Caco-2 (cell line): ENCODE measurements at regions not wholly inside any gene's neighbourhood (a gene's known extent, or its start where the extent isn't known, plus 50 kb on each side); places are given as distances from the start of the nearest gene placed in this dataset.

Experiments
- BruUV-seq: library from RNA; stranded (reverse); fragments of 400-500 nt; replicated peaks from 2 replicates; lab custom pipeline; 2021; lab: Mats Ljungman, UMichigan
- CTCF ChIA-PET: fragments of 300-600 bp; sonication (Branson Sonifier 250); formaldehyde crosslinking; loops from one replicate; lab custom pipeline; 2022; ENCODE audit warnings: antibody characterized with exemption; lab: Charles Lee
- POLR2A ChIA-PET: fragments of 300-600 bp; sonication (Branson Sonifier 250); formaldehyde crosslinking; loops from one replicate; lab custom pipeline; 2022; ENCODE audit warnings: antibody characterized with exemption; lab: Charles Lee
- DNase-seq, 2 experiments: peaks; one replicate each; pipeline versions ENCODE4 v3.0.0 to v3.0.0-alpha.2; 2020 to 2022
- H3K27me3 ChIP-seq: replicated peaks from 2 replicates; pipeline ENCODE4 v1.6.0; 2011; ENCODE audit warnings: low read length; ENCODE audit not compliant: control insufficient read depth, insufficient read depth
- H3K36me3 ChIP-seq: 2 replicates; pipeline ENCODE4 v1.5.1; 2011; ENCODE audit warnings: low read length; ENCODE audit not compliant: control insufficient read depth, insufficient read depth
- H3K4me1 ChIP-seq: fragments of 250-450 bp; sonication (Bioruptor Pico); 2 replicates; pipeline ENCODE4 v1.5.1; 2020; ENCODE audit warnings: mild to moderate bottlenecking
- H3K4me3 ChIP-seq: 2 replicates; pipeline ENCODE4 v1.5.1; 2011; ENCODE audit warnings: low read depth, mild to moderate bottlenecking, control low read depth, low read length
- H3K9me3 ChIP-seq: fragments of 250-450 bp; sonication (Bioruptor Pico); 2 replicates; pipeline ENCODE4 v1.5.1; 2020; ENCODE audit warnings: mild to moderate bottlenecking, moderate library complexity
- H3K27ac Mint-ChIP-seq: one replicate; pipeline ENCODE4 v1.8.0; 2022; ENCODE audit warnings: mixed read lengths; ENCODE audit not compliant: unreplicated experiment
- H3K27me3 Mint-ChIP-seq: one replicate; pipeline ENCODE4 v1.8.0; 2022; ENCODE audit warnings: mixed read lengths; ENCODE audit not compliant: insufficient read depth, unreplicated experiment
- H3K36me3 Mint-ChIP-seq: one replicate; pipeline ENCODE4 v1.8.0; 2022; ENCODE audit warnings: mild to moderate bottlenecking, mixed read lengths; ENCODE audit not compliant: insufficient read depth, unreplicated experiment
- H3K4me1 Mint-ChIP-seq: one replicate; pipeline ENCODE4 v1.8.0; 2022; ENCODE audit warnings: low read depth, mixed read lengths; ENCODE audit not compliant: unreplicated experiment
- H3K4me3 Mint-ChIP-seq: one replicate; pipeline ENCODE4 v1.8.0; 2022; ENCODE audit warnings: mild to moderate bottlenecking, moderate library complexity, mixed read lengths; ENCODE audit not compliant: unreplicated experiment
- H3K9me3 Mint-ChIP-seq: one replicate; pipeline ENCODE4 v1.8.0; 2022; ENCODE audit warnings: mixed read lengths; ENCODE audit not compliant: unreplicated experiment
- intact Hi-C: fragments of 100-400 bp; cut with micrococcal nuclease; formaldehyde crosslinking; loops from one replicate; pipeline ENCODE4 v1.10.0; 2022; ENCODE audit not compliant: unreplicated experiment
- TF ChIP-seq, protein P1 (sequence below), 2 experiments: fragments of 200-600 bp in 1 of 2; IDR thresholded peaks; 1 replicate in 1 of 2; 2 replicates in 1 of 2; pipeline versions ENCODE4 v1.5.1 to v1.8.0; 2011 to 2022; ENCODE audit warnings: antibody characterized with exemption in 1 of 2, control low read depth in 1 of 2, inconsistent platforms in 1 of 2, low read depth in 1 of 2, low read length in 1 of 2, mild to moderate bottlenecking in 1 of 2, moderate library complexity in 1 of 2; ENCODE audit not compliant: insufficient read depth in 1 of 2, severe bottlenecking in 1 of 2, unreplicated experiment in 1 of 2

DNA sequence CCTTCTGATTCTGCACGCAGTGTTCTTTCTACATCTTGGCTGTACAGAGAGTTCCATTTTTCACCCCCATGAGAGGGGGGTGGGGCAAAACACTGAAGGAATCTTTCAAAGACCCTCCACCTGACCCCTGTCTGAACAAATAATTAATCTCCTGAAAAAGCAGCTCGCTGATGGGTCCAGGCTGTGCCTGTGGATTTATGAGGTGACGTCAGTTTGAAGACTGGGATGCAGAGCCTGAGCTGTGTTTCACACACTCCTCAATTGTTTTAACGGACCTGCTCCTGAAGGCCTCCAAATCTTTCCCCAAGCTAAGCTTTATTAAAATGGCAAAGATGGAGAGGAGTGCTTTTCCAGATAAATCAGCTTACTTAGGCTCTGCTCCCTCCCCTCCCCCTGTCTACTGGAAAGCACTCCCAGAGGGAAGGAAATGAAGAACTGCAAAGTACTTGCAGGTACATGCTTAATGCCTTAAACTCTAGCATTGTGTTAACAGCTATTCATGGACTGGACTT lies 390.2 kb upstream of the TNP1 start:
- BruUV-seq, result no TSS peak
- H3K4me1 ChIP-seq, result no peaks in the 10 kb centered on the region
- CTCF ChIA-PET, result no interaction called here
- POLR2A ChIA-PET, result no interaction called here
- intact Hi-C loops, result no loop called here
- no peaks in the 10 kb centered on the region for H3K36me3 ChIP-seq
- H3K4me3 Mint-ChIP-seq, result no peak overlapping the region
- H3K27me3 Mint-ChIP-seq, result peaks cover 5% of the 10 kb centered on the region
- H3K4me3 ChIP-seq, result no peak overlapping the region
- no peaks in the 10 kb centered on the region for H3K36me3 Mint-ChIP-seq
- no peaks in the 10 kb centered on the region for H3K9me3 Mint-ChIP-seq
- no peaks in the 10 kb centered on the region for H3K9me3 ChIP-seq
- H3K4me1 Mint-ChIP-seq, result no peaks in the 10 kb centered on the region
- TF ChIP-seq, protein P1, sequence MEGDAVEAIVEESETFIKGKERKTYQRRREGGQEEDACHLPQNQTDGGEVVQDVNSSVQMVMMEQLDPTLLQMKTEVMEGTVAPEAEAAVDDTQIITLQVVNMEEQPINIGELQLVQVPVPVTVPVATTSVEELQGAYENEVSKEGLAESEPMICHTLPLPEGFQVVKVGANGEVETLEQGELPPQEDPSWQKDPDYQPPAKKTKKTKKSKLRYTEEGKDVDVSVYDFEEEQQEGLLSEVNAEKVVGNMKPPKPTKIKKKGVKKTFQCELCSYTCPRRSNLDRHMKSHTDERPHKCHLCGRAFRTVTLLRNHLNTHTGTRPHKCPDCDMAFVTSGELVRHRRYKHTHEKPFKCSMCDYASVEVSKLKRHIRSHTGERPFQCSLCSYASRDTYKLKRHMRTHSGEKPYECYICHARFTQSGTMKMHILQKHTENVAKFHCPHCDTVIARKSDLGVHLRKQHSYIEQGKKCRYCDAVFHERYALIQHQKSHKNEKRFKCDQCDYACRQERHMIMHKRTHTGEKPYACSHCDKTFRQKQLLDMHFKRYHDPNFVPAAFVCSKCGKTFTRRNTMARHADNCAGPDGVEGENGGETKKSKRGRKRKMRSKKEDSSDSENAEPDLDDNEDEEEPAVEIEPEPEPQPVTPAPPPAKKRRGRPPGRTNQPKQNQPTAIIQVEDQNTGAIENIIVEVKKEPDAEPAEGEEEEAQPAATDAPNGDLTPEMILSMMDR (IDR thresholded peaks at IDR 0.05; ENCODE audit: insufficient read depth in 1 of 2, low read depth in 1 of 2, low read length in 1 of 2, severe bottlenecking in 1 of 2, unreplicated experiment in 1 of 2), result no peak
- no peak for DNase-seq
- H3K27me3 ChIP-seq, result no peaks in the 10 kb centered on the region
- H3K27ac Mint-ChIP-seq, result no peak overlapping the region

DNA sequence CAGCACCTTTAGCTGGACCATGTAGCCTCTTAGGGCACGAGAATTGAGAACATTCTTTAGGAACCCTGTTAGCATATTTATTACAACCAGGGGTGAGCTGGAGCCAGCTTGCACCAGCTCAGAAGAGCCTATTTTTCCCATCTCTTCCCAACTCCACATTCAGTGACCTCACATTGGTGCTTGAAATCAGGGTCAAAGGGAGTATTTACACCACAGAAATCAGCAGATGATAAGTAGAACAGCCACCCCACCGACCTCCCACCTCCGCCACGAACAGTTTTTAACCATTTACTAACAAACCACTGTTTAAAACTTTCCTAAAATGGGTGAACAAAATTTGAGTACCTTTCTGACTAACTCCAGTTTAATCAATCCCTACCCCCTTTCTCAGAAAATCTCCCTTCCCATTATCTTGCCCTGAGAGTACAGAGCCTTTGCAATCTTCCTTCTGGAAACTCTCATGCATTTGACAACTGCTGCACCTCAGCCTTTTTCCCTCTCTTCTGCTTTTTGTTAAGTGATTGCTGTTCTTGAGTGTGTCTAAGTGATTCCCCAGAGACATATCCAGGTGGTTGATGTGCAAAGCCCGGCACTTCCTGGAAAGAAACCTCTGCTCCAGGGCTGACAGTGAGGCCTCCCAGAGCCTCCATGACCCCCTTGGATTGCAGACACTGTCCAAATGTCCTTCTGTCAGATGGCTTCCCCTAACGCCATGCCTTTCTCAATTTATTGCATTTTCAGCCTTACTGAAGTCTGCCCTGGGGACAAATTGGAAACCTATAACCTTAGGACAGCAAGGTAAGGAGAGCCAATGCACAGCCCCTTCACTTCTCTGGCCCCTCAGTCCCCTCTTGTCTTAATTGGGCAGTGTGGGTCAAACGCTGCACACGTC lies 389.5 kb upstream of the TNP1 start:
- no peak overlapping the region for H3K4me3 ChIP-seq
- Mint-ChIP-seq H3K27ac (no peak overlapping the region), H3K4me1 (no peaks in the 10 kb centered on the region), H3K4me3 (no peak overlapping the region), H3K27me3 (peaks cover 5% of the 10 kb centered on the region), H3K36me3 (no peaks in the 10 kb centered on the region), H3K9me3 (no peaks in the 10 kb centered on the region)
- no peaks in the 10 kb centered on the region for H3K27me3 ChIP-seq
- no peaks in the 10 kb centered on the region for H3K36me3 ChIP-seq
- TF ChIP-seq, protein P1 (IDR thresholded peaks at IDR 0.05; ENCODE audit: insufficient read depth in 1 of 2, low read depth in 1 of 2, low read length in 1 of 2, severe bottlenecking in 1 of 2, unreplicated experiment in 1 of 2), result no peak
- no TSS peak for BruUV-seq
- intact Hi-C loops, result no loop called here
- H3K4me1 ChIP-seq, result no peaks in the 10 kb centered on the region
- POLR2A ChIA-PET, result no interaction called here
- DNase-seq, result no peak
- CTCF ChIA-PET, result no interaction called here
- H3K9me3 ChIP-seq, result no peaks in the 10 kb centered on the region

DNA sequence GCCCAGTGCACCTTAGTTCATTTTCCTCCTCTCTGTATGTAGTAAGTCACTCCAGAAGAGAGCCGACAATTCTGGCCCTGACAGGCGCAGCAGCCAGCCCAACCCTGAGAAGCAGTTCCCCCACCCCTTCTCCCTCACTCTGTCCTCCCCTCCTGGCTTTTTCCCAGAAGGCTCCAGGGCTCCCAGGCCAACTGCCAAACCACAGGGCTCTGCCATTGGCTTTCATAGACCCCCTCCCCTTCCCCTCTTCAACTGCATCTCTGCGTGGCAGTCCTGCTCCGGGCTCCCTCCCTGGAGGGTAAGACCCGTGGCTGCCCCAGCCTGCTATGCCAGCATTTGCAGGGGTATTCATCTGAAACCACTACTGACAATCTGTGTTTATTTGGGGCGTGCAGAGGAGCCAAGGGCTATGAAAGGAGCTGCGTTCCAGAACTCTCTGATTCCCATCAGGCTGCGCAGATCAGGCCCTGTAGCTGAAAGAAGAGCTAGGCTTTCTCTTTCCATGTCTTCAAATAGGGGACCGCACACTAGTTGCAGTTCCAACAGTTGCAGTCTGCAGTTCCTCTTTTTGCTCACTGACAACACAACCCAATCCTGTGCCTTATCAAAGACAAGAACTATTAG lies 388.6 kb upstream of the TNP1 start:
- no peak for DNase-seq
- Mint-ChIP-seq H3K27me3 (peaks cover 6% of the 10 kb centered on the region), H3K4me1 (no peaks in the 10 kb centered on the region), H3K9me3 (no peaks in the 10 kb centered on the region), H3K36me3 (no peaks in the 10 kb centered on the region), H3K27ac (no peak overlapping the region), H3K4me3 (no peak overlapping the region)
- H3K4me1 ChIP-seq, result no peaks in the 10 kb centered on the region
- no TSS peak for BruUV-seq
- H3K4me3 ChIP-seq, result no peak overlapping the region
- intact Hi-C loops, result no loop called here
- CTCF ChIA-PET, result no interaction called here
- POLR2A ChIA-PET, result no interaction called here
- no peaks in the 10 kb centered on the region for H3K27me3 ChIP-seq
- H3K9me3 ChIP-seq, result no peaks in the 10 kb centered on the region
- TF ChIP-seq, protein P1 (IDR thresholded peaks at IDR 0.05; ENCODE audit: insufficient read depth in 1 of 2, low read depth in 1 of 2, low read length in 1 of 2, severe bottlenecking in 1 of 2, unreplicated experiment in 1 of 2), result no peak
- no peaks in the 10 kb centered on the region for H3K36me3 ChIP-seq
